ENCODE measurements at regions not wholly inside any gene's neighbourhood (a gene's known extent, or its start where the extent isn't known, plus 50 kb on each side); places are given as distances from the start of the nearest gene placed in this dataset.

- TF ChIP-seq TCF7L2 (IDR thresholded peaks at IDR 0.05; ENCODE audit: borderline replicate concordance, extremely low read depth, insufficient read depth, insufficient read length) (no peak), REST (IDR thresholded peaks at IDR 0.05; ENCODE audit: low read depth) (no peak), POLR2AphosphoS5 (IDR thresholded peaks at IDR 0.05; ENCODE audit: low read depth, low read length) (no peak), EZH2 (IDR thresholded peaks at IDR 0.05) (no peak), SP1 (IDR thresholded peaks at IDR 0.05; ENCODE audit: low read depth) (no peak), YY1 (IDR thresholded peaks at IDR 0.05; ENCODE audit: extremely low read depth, insufficient replicate concordance, low read depth, low read length) (no peak), RAD21 (IDR thresholded peaks at IDR 0.05; ENCODE audit: low read depth) (no peak), ZFX (IDR thresholded peaks at IDR 0.05) (no peak), POLR2A (IDR thresholded peaks at IDR 0.05; ENCODE audit: borderline replicate concordance, extremely low read depth, insufficient read depth, insufficient read length) (no peak)
- TF ChIP-seq, protein P1, sequence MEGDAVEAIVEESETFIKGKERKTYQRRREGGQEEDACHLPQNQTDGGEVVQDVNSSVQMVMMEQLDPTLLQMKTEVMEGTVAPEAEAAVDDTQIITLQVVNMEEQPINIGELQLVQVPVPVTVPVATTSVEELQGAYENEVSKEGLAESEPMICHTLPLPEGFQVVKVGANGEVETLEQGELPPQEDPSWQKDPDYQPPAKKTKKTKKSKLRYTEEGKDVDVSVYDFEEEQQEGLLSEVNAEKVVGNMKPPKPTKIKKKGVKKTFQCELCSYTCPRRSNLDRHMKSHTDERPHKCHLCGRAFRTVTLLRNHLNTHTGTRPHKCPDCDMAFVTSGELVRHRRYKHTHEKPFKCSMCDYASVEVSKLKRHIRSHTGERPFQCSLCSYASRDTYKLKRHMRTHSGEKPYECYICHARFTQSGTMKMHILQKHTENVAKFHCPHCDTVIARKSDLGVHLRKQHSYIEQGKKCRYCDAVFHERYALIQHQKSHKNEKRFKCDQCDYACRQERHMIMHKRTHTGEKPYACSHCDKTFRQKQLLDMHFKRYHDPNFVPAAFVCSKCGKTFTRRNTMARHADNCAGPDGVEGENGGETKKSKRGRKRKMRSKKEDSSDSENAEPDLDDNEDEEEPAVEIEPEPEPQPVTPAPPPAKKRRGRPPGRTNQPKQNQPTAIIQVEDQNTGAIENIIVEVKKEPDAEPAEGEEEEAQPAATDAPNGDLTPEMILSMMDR (IDR thresholded peaks at IDR 0.05 in 2 of 3, conservative IDR thresholded peaks at IDR 0.05 in 1 of 3; ENCODE audit: borderline replicate concordance in 1 of 3, insufficient read depth in 1 of 3, low read depth in 2 of 3, low read length in 2 of 3) = no peak
Measured at GRCh38 chr9:18002718-18003438, 424.0 kb downstream of the SH3GL2 start.
